IMR-90 (cell line): ENCODE measurements at regions not wholly inside any gene's neighbourhood (a gene's known extent, or its start where the extent isn't known, plus 50 kb on each side); places are given as distances from the start of the nearest gene placed in this dataset.

Source experiments
- ATAC-seq: fragments of 200-7000 bp; cut with Tn5 transposase; 2 replicates; pipeline ENCODE4 v1.9.1; 2020; ENCODE audit warnings: low read depth, mild to moderate bottlenecking, moderate library complexity
- BruUV-seq: library from RNA; stranded (reverse); fragments of 400-500 nt; replicated peaks from 2 replicates; lab custom pipeline; 2021; lab: Mats Ljungman, UMichigan
- CTCF ChIA-PET: fragments of 300-600 bp; formaldehyde crosslinking; extraction: SDS; loops from one replicate; lab custom pipeline; 2021; ENCODE audit warnings: antibody characterized with exemption; lab: Yijun Ruan, JAX
- POLR2A ChIA-PET: fragments of 300-600 bp; sonication (Branson Sonifier 250); formaldehyde crosslinking; loops from one replicate; lab custom pipeline; 2022; ENCODE audit warnings: antibody characterized with exemption; ENCODE audit not compliant: unreplicated experiment; lab: Charles Lee
- DNase-seq: peaks from one replicate; pipeline ENCODE4 v3.0.0; 2013
- H2AFZ ChIP-seq: replicated peaks from 2 replicates; pipeline ENCODE3; 2013; ENCODE audit warnings: low read length, mild to moderate bottlenecking; ENCODE audit not compliant: poor library complexity
- H2AK5ac ChIP-seq: 2 replicates; pipeline ENCODE4 v1.6.1; 2013; ENCODE audit warnings: low read depth, low read length, inconsistent platforms
- H2AK9ac ChIP-seq: replicated peaks from 2 replicates; pipeline ENCODE3; 2013; ENCODE audit warnings: mild to moderate bottlenecking, low read depth, low read length, moderate library complexity; ENCODE audit not compliant: poor library complexity
- H2BK120ac ChIP-seq: 2 replicates; pipeline ENCODE4 v1.6.1; 2013; ENCODE audit warnings: low read depth, low read length, inconsistent platforms
- H2BK15ac ChIP-seq: 3 replicates; pipeline ENCODE4 v1.6.1; 2013; ENCODE audit warnings: low read depth, low read length, inconsistent platforms
- H2BK20ac ChIP-seq: 2 replicates; pipeline ENCODE4 v1.6.1; 2013; ENCODE audit warnings: low read depth, mild to moderate bottlenecking, inconsistent platforms, low read length, moderate library complexity
- H2BK5ac ChIP-seq: 2 replicates; pipeline ENCODE4 v1.6.1; 2013; ENCODE audit warnings: mild to moderate bottlenecking, low read depth, low read length, inconsistent platforms; ENCODE audit not compliant: poor library complexity, severe bottlenecking
- H3K14ac ChIP-seq: replicated peaks from 2 replicates; pipeline ENCODE4 v1.6.1; 2013; ENCODE audit warnings: low read depth, low read length, inconsistent platforms
- H3K18ac ChIP-seq: 2 replicates; pipeline ENCODE4 v1.6.1; 2013; ENCODE audit warnings: low read depth, low read length, control low read depth
- H3K23ac ChIP-seq: 2 replicates; pipeline ENCODE4 v1.6.1; 2013; ENCODE audit warnings: low read depth, low read length, inconsistent platforms
- H3K27ac ChIP-seq: 2 replicates; pipeline ENCODE4 v1.5.1; 2013; ENCODE audit warnings: mild to moderate bottlenecking, control low read depth, low read length; ENCODE audit not compliant: insufficient read depth
- H3K27me3 ChIP-seq: 2 replicates; pipeline ENCODE4 v1.6.1; 2013; ENCODE audit warnings: low read length; ENCODE audit not compliant: control insufficient read depth, insufficient read depth
- H3K36me3 ChIP-seq: 2 replicates; pipeline ENCODE4 v1.6.1; 2013; ENCODE audit warnings: low read length, mixed read lengths; ENCODE audit not compliant: control insufficient read depth, insufficient read depth
- H3K4ac ChIP-seq: 2 replicates; pipeline ENCODE4 v1.6.1; 2013; ENCODE audit warnings: low read depth, low read length, inconsistent platforms
- H3K4me1 ChIP-seq: 2 replicates; pipeline ENCODE4 v1.6.1; 2013; ENCODE audit warnings: low read length, mixed read lengths; ENCODE audit not compliant: control insufficient read depth, insufficient read depth
- H3K4me2 ChIP-seq: 2 replicates; pipeline ENCODE4 v1.6.1; 2013; ENCODE audit warnings: low read depth, mild to moderate bottlenecking, control low read depth, low read length, moderate library complexity
- H3K4me3 ChIP-seq: 2 replicates; pipeline ENCODE4 v1.5.1; 2013; ENCODE audit warnings: low read depth, mild to moderate bottlenecking, control low read depth, low read length, moderate library complexity; ENCODE audit not compliant: insufficient read depth
- H3K56ac ChIP-seq: 2 replicates; pipeline ENCODE4 v1.6.1; 2013; ENCODE audit warnings: low read length, inconsistent platforms; ENCODE audit not compliant: insufficient read depth; ENCODE audit errors: extremely low read depth
- H3K79me1 ChIP-seq, 2 experiments: 2 replicates each; pipeline ENCODE4 v1.6.1; 2013; ENCODE audit warnings: low read length in 2 of 2, inconsistent platforms in 1 of 2, low read depth in 1 of 2
- H3K9ac ChIP-seq: 2 replicates; pipeline ENCODE4 v1.6.1; 2013; ENCODE audit warnings: low read depth, low read length, control low read depth
- H3K9me1 ChIP-seq: 2 replicates; pipeline ENCODE4 v1.6.1; 2013; ENCODE audit warnings: low read length, inconsistent platforms; ENCODE audit not compliant: insufficient read depth
- H3K9me3 ChIP-seq: 2 replicates; pipeline ENCODE4 v1.6.1; 2013; ENCODE audit warnings: low read length; ENCODE audit not compliant: control insufficient read depth, insufficient read depth
- H4K20me1 ChIP-seq: 2 replicates; pipeline ENCODE4 v1.6.1; 2013; ENCODE audit warnings: low read length, inconsistent platforms; ENCODE audit not compliant: insufficient read depth
- H4K5ac ChIP-seq: 2 replicates; pipeline ENCODE4 v1.6.1; 2013; ENCODE audit warnings: mild to moderate bottlenecking, low read depth, low read length, control low read depth
- H4K8ac ChIP-seq, 2 experiments: 2 replicates each; pipeline ENCODE4 v1.6.1; 2013; ENCODE audit warnings: low read depth in 2 of 2, low read length in 2 of 2, control low read depth in 1 of 2, inconsistent platforms in 1 of 2
- H4K91ac ChIP-seq: 2 replicates; pipeline ENCODE4 v1.6.1; 2013; ENCODE audit warnings: low read depth, low read length, inconsistent platforms; ENCODE audit not compliant: insufficient read depth
- BHLHE40 ChIP-seq: fragments of 150-350 bp; IDR thresholded peaks from 2 replicates; pipeline ENCODE4 v1.6.1; 2016; ENCODE audit warnings: mild to moderate bottlenecking, low read depth, low read length
- CEBPB ChIP-seq: IDR thresholded peaks from 2 replicates; pipeline ENCODE4 v1.6.1; 2012; ENCODE audit warnings: low read depth, low read length, improper control_type of control experiment
- CHD1 ChIP-seq: IDR thresholded peaks from 2 replicates; pipeline ENCODE4 v1.6.1; 2012; ENCODE audit warnings: low read depth, low read length, improper control_type of control experiment
- CTCF ChIP-seq: conservative IDR thresholded peaks from 2 replicates; pipeline ENCODE4 v1.5.1; 2012; ENCODE audit warnings: mild to moderate bottlenecking, low read depth, low read length, improper control_type of control experiment
- ELK1 ChIP-seq: fragments of 150-350 bp; IDR thresholded peaks from 2 replicates; pipeline ENCODE4 v1.6.1; 2016; ENCODE audit warnings: low read depth, mild to moderate bottlenecking, low read length, moderate library complexity, borderline replicate concordance
- FOS ChIP-seq: fragments of 150-350 bp; IDR thresholded peaks from 2 replicates; pipeline ENCODE4 v1.6.1; 2016; ENCODE audit warnings: low read depth, low read length
- MAFK ChIP-seq: IDR thresholded peaks from 2 replicates; pipeline ENCODE4 v1.6.1; 2012; ENCODE audit warnings: low read depth, low read length, improper control_type of control experiment
- MAZ ChIP-seq: IDR thresholded peaks from 2 replicates; pipeline ENCODE4 v1.6.1; 2012; ENCODE audit warnings: low read depth, mild to moderate bottlenecking, low read length, improper control_type of control experiment, moderate library complexity, borderline replicate concordance
- MXI1 ChIP-seq: IDR thresholded peaks from 2 replicates; pipeline ENCODE4 v1.6.1; 2012; ENCODE audit warnings: low read depth, mild to moderate bottlenecking, low read length, moderate library complexity, borderline replicate concordance
- POLR2A ChIP-seq: IDR thresholded peaks from 2 replicates; pipeline ENCODE4 v1.6.1; 2012; ENCODE audit warnings: mild to moderate bottlenecking, low read depth, low read length
- RAD21 ChIP-seq: IDR thresholded peaks from 2 replicates; pipeline ENCODE4 v1.6.1; 2012; ENCODE audit warnings: low read length, improper control_type of control experiment
- RFX5 ChIP-seq: IDR thresholded peaks from 2 replicates; pipeline ENCODE4 v1.8.0; 2012; ENCODE audit warnings: low read depth, mild to moderate bottlenecking, low read length, moderate library complexity
- SMC3 ChIP-seq: fragments of 150-350 bp; IDR thresholded peaks from 2 replicates; pipeline ENCODE4 v1.6.1; 2016; ENCODE audit warnings: low read depth, mild to moderate bottlenecking, antibody characterized with exemption, low read length, moderate library complexity
- USF2 ChIP-seq: fragments of 150-350 bp; IDR thresholded peaks from 2 replicates; pipeline ENCODE4 v1.6.1; 2017; ENCODE audit warnings: mild to moderate bottlenecking, antibody characterized with exemption, low read length, low read depth
- WGBS, 2 experiments: methylation state at CpG; one replicate each; pipeline versions ENCODE4 v1.1.5 to v1.1.7; 2013; ENCODE audit warnings: missing lambda C conversion rate in 2 of 2; ENCODE audit not compliant: insufficient read length in 1 of 2; ENCODE audit errors: extremely low coverage in 2 of 2; 5-methylcytosine and 5-hydroxymethylcytosine counted together
- dilution Hi-C: fragments of 300-500 bp; cut with HindIII; formaldehyde crosslinking; loops from one replicate; pipeline ENCODE4 v1.14.3; 2018; ENCODE audit warnings: low sequenced_read_pairs; ENCODE audit not compliant: unreplicated experiment
- in situ Hi-C: fragments of 300-500 bp; cut with MboI; formaldehyde crosslinking; loops from 3 replicates; pipeline ENCODE4 v1.14.3; 2019; ENCODE audit warnings: low sequenced_read_pairs, inconsistent platforms, mixed read lengths
- intact Hi-C: fragments of 100-400 bp; cut with micrococcal nuclease; formaldehyde crosslinking; loops from 2 replicates; pipeline ENCODE4 v1.10.0; 2022

- BruUV-seq = no TSS peak
- H3K27me3 ChIP-seq = no peaks in the 10 kb centered on the region
- H3K27ac ChIP-seq = no peak overlapping the region
- no peak for TF ChIP-seq BHLHE40
- TF ChIP-seq MAFK = no peak
- TF ChIP-seq RAD21 = no peak
- TF ChIP-seq MAZ = no peak
- TF ChIP-seq RFX5 = no peak
- TF ChIP-seq MXI1 = no peak
- no peak for TF ChIP-seq POLR2A
- no peak for TF ChIP-seq CEBPB
- TF ChIP-seq ELK1 = no peak
- no peak for TF ChIP-seq FOS
- TF ChIP-seq USF2 = no peak
- TF ChIP-seq CHD1 = no peak
- no peak for TF ChIP-seq SMC3
- TF ChIP-seq CTCF = no peak
- in situ Hi-C loops = no loop called here
- no peak overlapping the region for H3K9ac ChIP-seq
- CTCF ChIA-PET = no interaction called here
- H4K8ac ChIP-seq = no peak overlapping the region
- H4K5ac ChIP-seq = no peak overlapping the region
- H3K9me1 ChIP-seq = no peaks in the 10 kb centered on the region
- no peak overlapping the region for H2BK15ac ChIP-seq
- no peak overlapping the region for H4K91ac ChIP-seq
- H3K18ac ChIP-seq = no peak overlapping the region
- H2AK5ac ChIP-seq = no peak overlapping the region
- H3K36me3 ChIP-seq = no peaks in the 10 kb centered on the region
- no peaks in the 10 kb centered on the region for H3K9me3 ChIP-seq
- H2AFZ ChIP-seq = no peak overlapping the region
- no peak overlapping the region for H3K4me2 ChIP-seq
- H3K56ac ChIP-seq = no peak overlapping the region
- no peak overlapping the region for H2BK120ac ChIP-seq
- no peak overlapping the region for H3K4me3 ChIP-seq
- no peak for DNase-seq
- dilution Hi-C loops = no loop called here
- no peak overlapping the region for H2BK20ac ChIP-seq
- no CpG with 5 or more reads among the region's 4 CpGs for WGBS, 2 experiments
- POLR2A ChIA-PET = no interaction called here
- no peak overlapping the region for H2AK9ac ChIP-seq
- H2BK5ac ChIP-seq = no peak overlapping the region
- H3K23ac ChIP-seq = no peak overlapping the region
- no peaks in the 10 kb centered on the region for H3K79me1 ChIP-seq
- H4K20me1 ChIP-seq = no peaks in the 10 kb centered on the region
- no peak overlapping the region for H3K14ac ChIP-seq
- ATAC-seq = no peak
- H3K4me1 ChIP-seq = no peaks in the 10 kb centered on the region
- no peak overlapping the region for H3K4ac ChIP-seq
- intact Hi-C loops = no loop called here
These were observed 64.7 kb upstream of the UGT2B10 start for GRCh38 chr4:68751138-68751537.
